Gastroesophageal sphincter (tissue), 3 donors: ENCODE measurements at regions not wholly inside any gene's neighbourhood (a gene's known extent, or its start where the extent isn't known, plus 50 kb on each side); places are given as distances from the start of the nearest gene placed in this dataset.

ENCODE experiments used
- CTCF ChIP-seq, 4 experiments: fragments of 200-600 bp in 2 of 4; fragments of 450-650 bp in 2 of 4; sonication (generic) in 1 of 4; IDR thresholded peaks; one replicate each; pipeline ENCODE4 v1.5.1; 2017 to 2019; ENCODE audit warnings: antibody characterized with exemption in 4 of 4, mild to moderate bottlenecking in 2 of 4, moderate library complexity in 2 of 4
- EP300 ChIP-seq: sonication (generic); formaldehyde crosslinking; IDR thresholded peaks from one replicate; pipeline ENCODE4 v1.6.1; 2017; ENCODE audit warnings: antibody characterized with exemption, mild to moderate bottlenecking
- POLR2A ChIP-seq, 2 donors: fragments of 450-650 bp; IDR thresholded peaks; one replicate each; pipeline ENCODE4 v1.6.1; 2017; ENCODE audit warnings: antibody characterized with exemption in 2 of 2, mild to moderate bottlenecking in 2 of 2, moderate library complexity in 1 of 2
- POLR2AphosphoS5 ChIP-seq: sonication (generic); formaldehyde crosslinking; IDR thresholded peaks from one replicate; pipeline ENCODE4 v1.6.1; 2017; ENCODE audit warnings: antibody characterized with exemption

GRCh38 chr2:39975476-39976020, 196.5 kb upstream of the THUMPD2 start:
- TF ChIP-seq CTCF (IDR thresholded peaks at IDR 0.05) (no peak), POLR2A (IDR thresholded peaks at IDR 0.05) (no peak), EP300 (no peak), POLR2AphosphoS5 (no peak)
